Fibroblast of mammary gland (primary cell): ENCODE measurements at regions not wholly inside any gene's neighbourhood (a gene's known extent, or its start where the extent isn't known, plus 50 kb on each side); places are given as distances from the start of the nearest gene placed in this dataset.
A peak's percentile ranks its signal among the peaks of the same experiment; 100 is the strongest.

ENCODE experiments used
- DNase-seq: peaks from one replicate; pipeline ENCODE4 v3.0.0-alpha.2; 2010; ENCODE audit warnings: low read depth
- H3K4me3 ChIP-seq: 2 replicates; pipeline ENCODE4 v1.5.1; 2011; ENCODE audit warnings: low read depth, mild to moderate bottlenecking, low read length, moderate library complexity; ENCODE audit not compliant: control insufficient read depth
- CTCF ChIP-seq: conservative IDR thresholded peaks from 2 replicates; pipeline ENCODE4 v1.5.1; 2011; ENCODE audit warnings: low read depth, low read length, inconsistent platforms; ENCODE audit not compliant: control insufficient read depth, insufficient read depth

GRCh38 chr3:146839727-146840375, 234.7 kb upstream of the PLSCR5 start:
- TF ChIP-seq CTCF = no peak

GRCh38 chr3:146838221-146838620, 233.1 kb upstream of the PLSCR5 start:
- peak; percentile 19 for DNase-seq
- no peak for TF ChIP-seq CTCF
- H3K4me3 ChIP-seq = no peak overlapping the region

More at GRCh38 chr3:146839727-146840375, 234.7 kb upstream of the PLSCR5 start:
- DNase-seq = no peak
- no peak overlapping the region for H3K4me3 ChIP-seq

GRCh38 chr3:146834917-146835316, 229.8 kb upstream of the PLSCR5 start:
- H3K4me3 ChIP-seq = no peak overlapping the region
- DNase-seq = peak; percentile 6
- TF ChIP-seq CTCF = no peak

- H3K4me3 ChIP-seq = no peak overlapping the region
- DNase-seq = no peak
- TF ChIP-seq CTCF = no peak
Measured at GRCh38 chr3:146832857-146833458, 227.8 kb upstream of the PLSCR5 start.

GRCh38 chr3:146831659-146832058, 226.5 kb upstream of the PLSCR5 start:
- TF ChIP-seq CTCF = no peak
- no peak overlapping the region for H3K4me3 ChIP-seq
- DNase-seq = no peak

GRCh38 chr3:146830231-146830630, 225.1 kb upstream of the PLSCR5 start:
- no peak for TF ChIP-seq CTCF
- DNase-seq = no peak

More at GRCh38 chr3:146830231-146830630, 225.1 kb upstream of the PLSCR5 start:
- H3K4me3 ChIP-seq = no peak overlapping the region
